ENCODE measurements at regions not wholly inside any gene's neighbourhood (a gene's known extent, or its start where the extent isn't known, plus 50 kb on each side); places are given as distances from the start of the nearest gene placed in this dataset.

DNA sequence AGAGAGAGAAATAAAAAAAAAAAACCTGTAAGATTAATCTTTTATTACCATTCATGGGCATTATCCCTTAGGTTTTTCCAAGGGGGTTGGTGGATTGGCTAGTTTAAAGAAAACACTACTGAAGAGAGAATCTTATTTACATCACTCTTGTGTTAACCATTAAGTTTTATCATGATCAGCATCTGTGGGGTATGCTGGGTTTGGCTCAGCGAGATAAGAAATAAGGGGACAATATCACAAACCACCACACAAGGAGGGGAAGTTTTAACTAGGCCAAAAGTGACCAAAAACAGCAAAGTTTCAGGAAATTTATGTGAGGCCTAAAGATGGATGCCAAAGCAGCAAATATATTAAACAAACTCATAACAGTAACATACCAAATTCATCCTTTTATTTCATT is 548.6 kb downstream of the SLC16A7 start (continued):
- TF ChIP-seq, protein P1, sequence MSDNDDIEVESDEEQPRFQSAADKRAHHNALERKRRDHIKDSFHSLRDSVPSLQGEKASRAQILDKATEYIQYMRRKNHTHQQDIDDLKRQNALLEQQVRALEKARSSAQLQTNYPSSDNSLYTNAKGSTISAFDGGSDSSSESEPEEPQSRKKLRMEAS (CRISPR knock-in tag; IDR thresholded peaks at IDR 0.05) = no peak
- TF ChIP-seq FOXJ3 (CRISPR knock-in tag; IDR thresholded peaks at IDR 0.05; ENCODE audit: borderline replicate concordance) (no peak), NFE2L1 (CRISPR knock-in tag; IDR thresholded peaks at IDR 0.05) (no peak), ZNF232 (CRISPR knock-in tag; IDR thresholded peaks at IDR 0.05) (no peak), KAT7 (CRISPR knock-in tag; IDR thresholded peaks at IDR 0.05; ENCODE audit: borderline replicate concordance) (no peak), SOX15 (CRISPR knock-in tag; IDR thresholded peaks at IDR 0.05) (no peak)
- TF ChIP-seq, protein P2, sequence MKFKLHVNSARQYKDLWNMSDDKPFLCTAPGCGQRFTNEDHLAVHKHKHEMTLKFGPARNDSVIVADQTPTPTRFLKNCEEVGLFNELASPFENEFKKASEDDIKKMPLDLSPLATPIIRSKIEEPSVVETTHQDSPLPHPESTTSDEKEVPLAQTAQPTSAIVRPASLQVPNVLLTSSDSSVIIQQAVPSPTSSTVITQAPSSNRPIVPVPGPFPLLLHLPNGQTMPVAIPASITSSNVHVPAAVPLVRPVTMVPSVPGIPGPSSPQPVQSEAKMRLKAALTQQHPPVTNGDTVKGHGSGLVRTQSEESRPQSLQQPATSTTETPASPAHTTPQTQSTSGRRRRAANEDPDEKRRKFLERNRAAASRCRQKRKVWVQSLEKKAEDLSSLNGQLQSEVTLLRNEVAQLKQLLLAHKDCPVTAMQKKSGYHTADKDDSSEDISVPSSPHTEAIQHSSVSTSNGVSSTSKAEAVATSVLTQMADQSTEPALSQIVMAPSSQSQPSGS (CRISPR knock-in tag; IDR thresholded peaks at IDR 0.05; ENCODE audit: borderline replicate concordance, low read depth) = no peak
- TF ChIP-seq, protein P3, sequence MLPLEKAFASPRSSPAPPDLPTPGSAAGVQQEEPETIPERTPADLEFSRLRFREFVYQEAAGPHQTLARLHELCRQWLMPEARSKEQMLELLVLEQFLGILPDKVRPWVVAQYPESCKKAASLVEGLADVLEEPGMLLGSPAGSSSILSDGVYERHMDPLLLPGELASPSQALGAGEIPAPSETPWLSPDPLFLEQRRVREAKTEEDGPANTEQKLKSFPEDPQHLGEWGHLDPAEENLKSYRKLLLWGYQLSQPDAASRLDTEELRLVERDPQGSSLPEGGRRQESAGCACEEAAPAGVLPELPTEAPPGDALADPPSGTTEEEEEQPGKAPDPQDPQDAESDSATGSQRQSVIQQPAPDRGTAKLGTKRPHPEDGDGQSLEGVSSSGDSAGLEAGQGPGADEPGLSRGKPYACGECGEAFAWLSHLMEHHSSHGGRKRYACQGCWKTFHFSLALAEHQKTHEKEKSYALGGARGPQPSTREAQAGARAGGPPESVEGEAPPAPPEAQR (CRISPR knock-in tag; IDR thresholded peaks at IDR 0.05) = no peak

DNA sequence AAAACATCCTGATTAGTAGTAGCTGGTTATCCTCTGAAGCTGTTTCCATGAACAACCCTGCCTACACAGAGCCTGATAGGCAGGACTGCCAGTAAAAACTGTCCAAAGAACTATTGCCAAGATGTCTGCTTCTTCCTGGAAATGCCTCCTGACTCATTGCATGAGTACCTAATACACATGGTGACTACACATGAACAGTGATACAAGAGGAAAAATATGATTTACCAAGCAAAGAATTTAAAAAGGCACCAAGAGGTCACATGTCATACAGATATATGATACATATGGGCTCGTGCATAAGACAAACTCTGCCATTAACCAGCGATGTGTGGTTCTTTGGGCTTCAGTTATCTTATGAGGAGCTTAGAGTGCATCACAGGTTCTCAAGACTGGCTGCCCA is 552.3 kb downstream of the SLC16A7 start:
- TF ChIP-seq CREM (CRISPR knock-in tag; IDR thresholded peaks at IDR 0.05) = no peak
- Mint-ChIP-seq H3K9me3 (peaks cover 10% of the 10 kb centered on the region; the same call in 1 of the 2 replicates), H3K27ac (no peak overlapping the region), H3K4me3 (no peak overlapping the region), H3K36me3 (no peaks in the 10 kb centered on the region), H3K4me1 (peaks cover 4% of the 10 kb centered on the region), H3K27me3 (ENCODE audit: low read depth) (no peaks in the 10 kb centered on the region)
- ChIA-PET CTCF (no interaction called here), POLR2A (no interaction called here)
- DNase-seq (ENCODE audit: low spot score) (no peak), ATAC-seq (no peak)

DNA sequence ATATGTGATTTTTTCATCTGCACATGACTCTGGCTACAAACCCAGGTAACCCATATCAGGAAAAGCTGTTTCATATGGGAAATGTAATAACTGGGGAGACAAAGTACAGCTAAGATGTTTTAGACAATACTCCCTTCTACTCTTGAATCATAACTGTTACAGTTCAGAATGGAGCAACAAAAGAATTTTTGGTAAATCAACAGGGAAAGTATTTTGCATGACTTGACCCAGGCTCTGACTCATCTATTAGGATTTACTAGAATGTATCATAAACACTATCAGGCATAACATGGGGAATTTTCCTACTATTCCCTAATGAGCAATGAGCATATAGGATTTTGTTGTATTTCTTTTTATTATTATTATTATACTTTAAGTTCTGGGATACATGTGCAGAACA is 553.0 kb downstream of the SLC16A7 start:
- DNase-seq (ENCODE audit: low spot score) (no peak), ATAC-seq (no peak)
- POLR2A ChIA-PET = no interaction called here
- Mint-ChIP-seq H3K36me3 (no peaks in the 10 kb centered on the region), H3K4me1 (peaks cover 3% of the 10 kb centered on the region; the same call in 1 of the 2 replicates), H3K27ac (no peak overlapping the region), H3K4me3 (no peak overlapping the region), H3K27me3 (ENCODE audit: low read depth) (no peaks in the 10 kb centered on the region), H3K9me3 (peaks cover 10% of the 10 kb centered on the region; the same call in 1 of the 2 replicates)
- CTCF ChIA-PET = no interaction called here
- TF ChIP-seq, protein P4, sequence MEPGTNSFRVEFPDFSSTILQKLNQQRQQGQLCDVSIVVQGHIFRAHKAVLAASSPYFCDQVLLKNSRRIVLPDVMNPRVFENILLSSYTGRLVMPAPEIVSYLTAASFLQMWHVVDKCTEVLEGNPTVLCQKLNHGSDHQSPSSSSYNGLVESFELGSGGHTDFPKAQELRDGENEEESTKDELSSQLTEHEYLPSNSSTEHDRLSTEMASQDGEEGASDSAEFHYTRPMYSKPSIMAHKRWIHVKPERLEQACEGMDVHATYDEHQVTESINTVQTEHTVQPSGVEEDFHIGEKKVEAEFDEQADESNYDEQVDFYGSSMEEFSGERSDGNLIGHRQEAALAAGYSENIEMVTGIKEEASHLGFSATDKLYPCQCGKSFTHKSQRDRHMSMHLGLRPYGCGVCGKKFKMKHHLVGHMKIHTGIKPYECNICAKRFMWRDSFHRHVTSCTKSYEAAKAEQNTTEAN (CRISPR knock-in tag; IDR thresholded peaks at IDR 0.05) = no peak
- TF ChIP-seq, protein P5, sequence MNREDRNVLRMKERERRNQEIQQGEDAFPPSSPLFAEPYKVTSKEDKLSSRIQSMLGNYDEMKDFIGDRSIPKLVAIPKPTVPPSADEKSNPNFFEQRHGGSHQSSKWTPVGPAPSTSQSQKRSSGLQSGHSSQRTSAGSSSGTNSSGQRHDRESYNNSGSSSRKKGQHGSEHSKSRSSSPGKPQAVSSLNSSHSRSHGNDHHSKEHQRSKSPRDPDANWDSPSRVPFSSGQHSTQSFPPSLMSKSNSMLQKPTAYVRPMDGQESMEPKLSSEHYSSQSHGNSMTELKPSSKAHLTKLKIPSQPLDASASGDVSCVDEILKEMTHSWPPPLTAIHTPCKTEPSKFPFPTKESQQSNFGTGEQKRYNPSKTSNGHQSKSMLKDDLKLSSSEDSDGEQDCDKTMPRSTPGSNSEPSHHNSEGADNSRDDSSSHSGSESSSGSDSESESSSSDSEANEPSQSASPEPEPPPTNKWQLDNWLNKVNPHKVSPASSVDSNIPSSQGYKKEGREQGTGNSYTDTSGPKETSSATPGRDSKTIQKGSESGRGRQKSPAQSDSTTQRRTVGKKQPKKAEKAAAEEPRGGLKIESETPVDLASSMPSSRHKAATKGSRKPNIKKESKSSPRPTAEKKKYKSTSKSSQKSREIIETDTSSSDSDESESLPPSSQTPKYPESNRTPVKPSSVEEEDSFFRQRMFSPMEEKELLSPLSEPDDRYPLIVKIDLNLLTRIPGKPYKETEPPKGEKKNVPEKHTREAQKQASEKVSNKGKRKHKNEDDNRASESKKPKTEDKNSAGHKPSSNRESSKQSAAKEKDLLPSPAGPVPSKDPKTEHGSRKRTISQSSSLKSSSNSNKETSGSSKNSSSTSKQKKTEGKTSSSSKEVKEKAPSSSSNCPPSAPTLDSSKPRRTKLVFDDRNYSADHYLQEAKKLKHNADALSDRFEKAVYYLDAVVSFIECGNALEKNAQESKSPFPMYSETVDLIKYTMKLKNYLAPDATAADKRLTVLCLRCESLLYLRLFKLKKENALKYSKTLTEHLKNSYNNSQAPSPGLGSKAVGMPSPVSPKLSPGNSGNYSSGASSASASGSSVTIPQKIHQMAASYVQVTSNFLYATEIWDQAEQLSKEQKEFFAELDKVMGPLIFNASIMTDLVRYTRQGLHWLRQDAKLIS (CRISPR knock-in tag; IDR thresholded peaks at IDR 0.05; ENCODE audit: borderline replicate concordance) = no peak
- TF ChIP-seq FOXK1 (CRISPR knock-in tag; IDR thresholded peaks at IDR 0.05) (no peak), ZNF671 (CRISPR knock-in tag; IDR thresholded peaks at IDR 0.05) (no peak), SOX15 (CRISPR knock-in tag; IDR thresholded peaks at IDR 0.05) (no peak), CREB1 (CRISPR knock-in tag; IDR thresholded peaks at IDR 0.05) (no peak), TEAD4 (CRISPR knock-in tag; IDR thresholded peaks at IDR 0.05) (no peak)
- TF ChIP-seq, protein P6, sequence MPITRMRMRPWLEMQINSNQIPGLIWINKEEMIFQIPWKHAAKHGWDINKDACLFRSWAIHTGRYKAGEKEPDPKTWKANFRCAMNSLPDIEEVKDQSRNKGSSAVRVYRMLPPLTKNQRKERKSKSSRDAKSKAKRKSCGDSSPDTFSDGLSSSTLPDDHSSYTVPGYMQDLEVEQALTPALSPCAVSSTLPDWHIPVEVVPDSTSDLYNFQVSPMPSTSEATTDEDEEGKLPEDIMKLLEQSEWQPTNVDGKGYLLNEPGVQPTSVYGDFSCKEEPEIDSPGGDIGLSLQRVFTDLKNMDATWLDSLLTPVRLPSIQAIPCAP (CRISPR knock-in tag; IDR thresholded peaks at IDR 0.05) = no peak
- TF ChIP-seq, protein P7, sequence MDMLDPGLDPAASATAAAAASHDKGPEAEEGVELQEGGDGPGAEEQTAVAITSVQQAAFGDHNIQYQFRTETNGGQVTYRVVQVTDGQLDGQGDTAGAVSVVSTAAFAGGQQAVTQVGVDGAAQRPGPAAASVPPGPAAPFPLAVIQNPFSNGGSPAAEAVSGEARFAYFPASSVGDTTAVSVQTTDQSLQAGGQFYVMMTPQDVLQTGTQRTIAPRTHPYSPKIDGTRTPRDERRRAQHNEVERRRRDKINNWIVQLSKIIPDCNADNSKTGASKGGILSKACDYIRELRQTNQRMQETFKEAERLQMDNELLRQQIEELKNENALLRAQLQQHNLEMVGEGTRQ (CRISPR knock-in tag; IDR thresholded peaks at IDR 0.05) = no peak
- TF ChIP-seq, protein P8, sequence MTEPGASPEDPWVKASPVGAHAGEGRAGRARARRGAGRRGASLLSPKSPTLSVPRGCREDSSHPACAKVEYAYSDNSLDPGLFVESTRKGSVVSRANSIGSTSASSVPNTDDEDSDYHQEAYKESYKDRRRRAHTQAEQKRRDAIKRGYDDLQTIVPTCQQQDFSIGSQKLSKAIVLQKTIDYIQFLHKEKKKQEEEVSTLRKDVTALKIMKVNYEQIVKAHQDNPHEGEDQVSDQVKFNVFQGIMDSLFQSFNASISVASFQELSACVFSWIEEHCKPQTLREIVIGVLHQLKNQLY (CRISPR knock-in tag; IDR thresholded peaks at IDR 0.05) = no peak
- TF ChIP-seq, protein P9, sequence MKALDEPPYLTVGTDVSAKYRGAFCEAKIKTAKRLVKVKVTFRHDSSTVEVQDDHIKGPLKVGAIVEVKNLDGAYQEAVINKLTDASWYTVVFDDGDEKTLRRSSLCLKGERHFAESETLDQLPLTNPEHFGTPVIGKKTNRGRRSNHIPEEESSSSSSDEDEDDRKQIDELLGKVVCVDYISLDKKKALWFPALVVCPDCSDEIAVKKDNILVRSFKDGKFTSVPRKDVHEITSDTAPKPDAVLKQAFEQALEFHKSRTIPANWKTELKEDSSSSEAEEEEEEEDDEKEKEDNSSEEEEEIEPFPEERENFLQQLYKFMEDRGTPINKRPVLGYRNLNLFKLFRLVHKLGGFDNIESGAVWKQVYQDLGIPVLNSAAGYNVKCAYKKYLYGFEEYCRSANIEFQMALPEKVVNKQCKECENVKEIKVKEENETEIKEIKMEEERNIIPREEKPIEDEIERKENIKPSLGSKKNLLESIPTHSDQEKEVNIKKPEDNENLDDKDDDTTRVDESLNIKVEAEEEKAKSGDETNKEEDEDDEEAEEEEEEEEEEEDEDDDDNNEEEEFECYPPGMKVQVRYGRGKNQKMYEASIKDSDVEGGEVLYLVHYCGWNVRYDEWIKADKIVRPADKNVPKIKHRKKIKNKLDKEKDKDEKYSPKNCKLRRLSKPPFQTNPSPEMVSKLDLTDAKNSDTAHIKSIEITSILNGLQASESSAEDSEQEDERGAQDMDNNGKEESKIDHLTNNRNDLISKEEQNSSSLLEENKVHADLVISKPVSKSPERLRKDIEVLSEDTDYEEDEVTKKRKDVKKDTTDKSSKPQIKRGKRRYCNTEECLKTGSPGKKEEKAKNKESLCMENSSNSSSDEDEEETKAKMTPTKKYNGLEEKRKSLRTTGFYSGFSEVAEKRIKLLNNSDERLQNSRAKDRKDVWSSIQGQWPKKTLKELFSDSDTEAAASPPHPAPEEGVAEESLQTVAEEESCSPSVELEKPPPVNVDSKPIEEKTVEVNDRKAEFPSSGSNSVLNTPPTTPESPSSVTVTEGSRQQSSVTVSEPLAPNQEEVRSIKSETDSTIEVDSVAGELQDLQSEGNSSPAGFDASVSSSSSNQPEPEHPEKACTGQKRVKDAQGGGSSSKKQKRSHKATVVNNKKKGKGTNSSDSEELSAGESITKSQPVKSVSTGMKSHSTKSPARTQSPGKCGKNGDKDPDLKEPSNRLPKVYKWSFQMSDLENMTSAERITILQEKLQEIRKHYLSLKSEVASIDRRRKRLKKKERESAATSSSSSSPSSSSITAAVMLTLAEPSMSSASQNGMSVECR (CRISPR knock-in tag; IDR thresholded peaks at IDR 0.05; ENCODE audit: borderline replicate concordance) = no peak
